A549 (cell line): ENCODE measurements at regions not wholly inside any gene's neighbourhood (a gene's known extent, or its start where the extent isn't known, plus 50 kb on each side); places are given as distances from the start of the nearest gene placed in this dataset.
A peak's percentile ranks its signal among the peaks of the same experiment; 100 is the strongest.

Experiments
- CEBPB ChIP-seq, 2 experiments: fragments of >200 bp in 1 of 2; sonication (Bioruptor Twin) in 1 of 2; formaldehyde crosslinking in 1 of 2; IDR thresholded peaks; 2 replicates each; pipeline ENCODE4 v1.6.1; 2012 to 2016
- EP300 ChIP-seq, 2 experiments: fragments of >200 bp; sonication (Bioruptor Twin); formaldehyde crosslinking; IDR thresholded peaks; 2 replicates in 1 of 2; 3 replicates in 1 of 2; pipeline ENCODE4 v1.6.1; 2016 to 2017
- POLR2A ChIP-seq: IDR thresholded peaks from 2 replicates; pipeline ENCODE4 v1.6.1; 2012; ENCODE audit warnings: mild to moderate bottlenecking, low read length
- RAD21 ChIP-seq, 2 experiments: fragments of >200 bp in 1 of 2; sonication (Bioruptor Twin) in 1 of 2; formaldehyde crosslinking in 1 of 2; IDR thresholded peaks in 1 of 2; conservative IDR thresholded peaks in 1 of 2; 2 replicates in 1 of 2; 3 replicates in 1 of 2; pipeline ENCODE4 v1.6.1; 2012 to 2018; ENCODE audit warnings: inconsistent platforms in 1 of 2
- RNF2 ChIP-seq: fragments of 200-600 bp; sonication (generic); IDR thresholded peaks from 2 replicates; pipeline ENCODE4 v1.6.1; 2016; ENCODE audit warnings: low read depth, mild to moderate bottlenecking, antibody characterized with exemption, moderate library complexity, borderline replicate concordance
- TF ChIP-seq, protein P1 (sequence below): fragments of >200 bp; sonication (Bioruptor Twin); formaldehyde crosslinking; IDR thresholded peaks from 3 replicates; pipeline ENCODE4 v1.5.1; 2016
- TF ChIP-seq, protein P2 (sequence below): fragments of >200 bp; sonication (Bioruptor Twin); formaldehyde crosslinking; IDR thresholded peaks from 3 replicates; pipeline ENCODE4 v1.6.1; 2016

DNA sequence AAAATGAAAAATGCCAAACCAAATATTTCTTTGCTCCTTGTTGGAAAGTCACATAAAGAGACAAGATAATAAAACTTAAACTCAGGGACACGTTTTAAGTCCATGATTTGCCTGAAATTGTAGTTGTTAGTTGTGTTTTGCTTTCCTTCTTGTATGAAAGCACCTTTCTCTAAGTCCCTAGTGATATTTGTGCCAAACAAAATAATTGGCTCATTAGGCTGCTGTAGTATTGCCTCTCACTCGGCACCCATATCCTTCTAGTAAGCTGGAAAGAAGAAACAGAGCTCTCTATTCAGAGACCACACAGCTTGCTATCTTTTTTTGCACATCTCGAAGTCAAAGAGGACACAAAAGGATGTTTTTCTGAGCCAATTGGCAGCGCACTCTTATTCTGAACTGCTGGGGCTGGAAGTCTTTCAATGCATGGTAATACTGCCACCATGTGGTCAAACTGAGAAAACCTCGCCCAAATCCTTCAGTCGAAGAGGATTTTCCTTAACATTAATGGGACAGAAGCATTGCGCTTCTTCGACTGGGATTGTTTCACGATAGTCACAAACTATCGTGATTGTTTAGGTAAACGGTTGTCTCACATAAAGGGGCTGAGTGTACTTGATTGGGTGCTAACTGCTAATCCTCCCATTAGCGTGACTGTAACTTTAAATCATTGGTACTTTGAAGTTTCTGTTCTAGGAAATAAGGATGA lies 571.9 kb upstream of the LCORL start:
- TF ChIP-seq, protein P1, sequence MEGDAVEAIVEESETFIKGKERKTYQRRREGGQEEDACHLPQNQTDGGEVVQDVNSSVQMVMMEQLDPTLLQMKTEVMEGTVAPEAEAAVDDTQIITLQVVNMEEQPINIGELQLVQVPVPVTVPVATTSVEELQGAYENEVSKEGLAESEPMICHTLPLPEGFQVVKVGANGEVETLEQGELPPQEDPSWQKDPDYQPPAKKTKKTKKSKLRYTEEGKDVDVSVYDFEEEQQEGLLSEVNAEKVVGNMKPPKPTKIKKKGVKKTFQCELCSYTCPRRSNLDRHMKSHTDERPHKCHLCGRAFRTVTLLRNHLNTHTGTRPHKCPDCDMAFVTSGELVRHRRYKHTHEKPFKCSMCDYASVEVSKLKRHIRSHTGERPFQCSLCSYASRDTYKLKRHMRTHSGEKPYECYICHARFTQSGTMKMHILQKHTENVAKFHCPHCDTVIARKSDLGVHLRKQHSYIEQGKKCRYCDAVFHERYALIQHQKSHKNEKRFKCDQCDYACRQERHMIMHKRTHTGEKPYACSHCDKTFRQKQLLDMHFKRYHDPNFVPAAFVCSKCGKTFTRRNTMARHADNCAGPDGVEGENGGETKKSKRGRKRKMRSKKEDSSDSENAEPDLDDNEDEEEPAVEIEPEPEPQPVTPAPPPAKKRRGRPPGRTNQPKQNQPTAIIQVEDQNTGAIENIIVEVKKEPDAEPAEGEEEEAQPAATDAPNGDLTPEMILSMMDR, result peak; percentile 67
- TF ChIP-seq POLR2A (no peak), RAD21 (conservative IDR thresholded peaks at IDR 0.05 in 1 of 2, IDR thresholded peaks at IDR 0.05 in 1 of 2) (peak; percentile 75 to 77), CEBPB (IDR thresholded peaks at IDR 0.05) (no peak), RNF2 (no peak), EP300 (IDR thresholded peaks at IDR 0.05) (no peak)
- TF ChIP-seq, protein P2, sequence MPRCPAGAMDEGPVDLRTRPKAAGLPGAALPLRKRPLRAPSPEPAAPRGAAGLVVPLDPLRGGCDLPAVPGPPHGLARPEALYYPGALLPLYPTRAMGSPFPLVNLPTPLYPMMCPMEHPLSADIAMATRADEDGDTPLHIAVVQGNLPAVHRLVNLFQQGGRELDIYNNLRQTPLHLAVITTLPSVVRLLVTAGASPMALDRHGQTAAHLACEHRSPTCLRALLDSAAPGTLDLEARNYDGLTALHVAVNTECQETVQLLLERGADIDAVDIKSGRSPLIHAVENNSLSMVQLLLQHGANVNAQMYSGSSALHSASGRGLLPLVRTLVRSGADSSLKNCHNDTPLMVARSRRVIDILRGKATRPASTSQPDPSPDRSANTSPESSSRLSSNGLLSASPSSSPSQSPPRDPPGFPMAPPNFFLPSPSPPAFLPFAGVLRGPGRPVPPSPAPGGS, result no peak
